ENCODE measurements at regions not wholly inside any gene's neighbourhood (a gene's known extent, or its start where the extent isn't known, plus 50 kb on each side); places are given as distances from the start of the nearest gene placed in this dataset.

DNA sequence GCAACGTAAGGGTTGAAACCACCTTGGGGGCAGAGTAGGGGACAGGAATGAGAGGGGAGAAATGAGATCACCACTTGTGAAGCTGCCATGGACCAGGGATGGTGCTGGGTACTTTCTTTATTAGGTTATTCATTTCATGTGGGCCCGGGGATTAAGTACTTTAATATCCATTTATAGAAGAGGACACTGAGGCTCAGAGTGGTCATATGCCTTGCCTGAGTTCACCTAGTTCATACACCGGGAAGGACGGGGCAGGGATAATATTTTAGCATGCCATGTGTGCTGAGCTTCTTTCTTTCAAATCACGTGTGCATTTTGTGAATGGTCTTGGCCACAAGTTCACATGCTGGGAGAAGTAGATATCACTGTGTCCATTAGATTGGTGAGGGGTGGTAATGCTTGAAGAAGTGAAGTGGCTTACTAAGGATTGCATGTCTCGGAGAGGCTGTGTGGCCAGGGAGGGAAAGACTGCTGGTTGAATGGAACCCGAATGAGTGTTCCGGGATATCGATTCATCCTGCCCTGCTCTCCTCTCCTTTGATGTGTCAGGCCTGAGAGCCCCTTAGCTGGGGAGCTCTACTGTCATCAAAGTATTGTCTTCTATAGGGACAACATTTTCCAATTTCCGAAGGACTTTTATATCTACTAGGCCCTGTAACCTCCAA is 187.1 kb downstream of the MYCN start:
- no peak for DNase-seq

DNA sequence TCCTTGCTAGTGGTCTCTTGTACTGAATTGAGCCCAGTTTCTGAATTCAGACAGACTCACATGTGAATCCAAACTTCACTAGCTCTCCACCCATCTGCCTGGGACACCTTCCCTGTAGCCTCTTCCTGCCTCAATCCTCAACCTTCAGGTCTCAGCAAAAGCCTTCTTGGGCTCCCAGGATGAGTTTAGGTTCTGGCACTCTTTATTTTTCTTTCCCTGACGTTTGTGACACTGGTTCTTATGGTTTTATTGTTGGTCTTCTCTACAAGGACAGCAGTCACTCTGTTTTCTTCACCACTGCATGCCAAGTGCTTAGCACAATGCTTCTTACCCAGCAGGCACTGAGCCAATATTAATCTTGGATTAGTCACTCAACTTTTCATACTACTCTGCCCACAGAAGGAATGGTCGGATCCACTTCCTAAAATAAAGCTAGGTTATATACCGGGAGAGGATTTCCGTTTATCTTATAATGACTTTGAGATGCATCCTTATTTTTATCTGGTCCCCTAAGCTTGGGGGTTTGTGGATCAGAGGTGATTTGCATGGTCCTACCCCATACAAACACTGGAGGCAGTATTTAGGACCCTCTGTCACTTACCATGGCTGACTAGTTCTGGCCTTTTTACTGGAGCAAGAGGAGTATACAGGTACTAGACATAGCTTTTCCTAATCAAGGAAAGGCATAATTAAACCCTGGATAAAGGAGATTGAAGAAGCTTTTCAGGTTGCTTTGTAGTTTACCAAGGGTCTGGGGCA is 186.3 kb downstream of the MYCN start:
- DNase-seq = no peak

DNA sequence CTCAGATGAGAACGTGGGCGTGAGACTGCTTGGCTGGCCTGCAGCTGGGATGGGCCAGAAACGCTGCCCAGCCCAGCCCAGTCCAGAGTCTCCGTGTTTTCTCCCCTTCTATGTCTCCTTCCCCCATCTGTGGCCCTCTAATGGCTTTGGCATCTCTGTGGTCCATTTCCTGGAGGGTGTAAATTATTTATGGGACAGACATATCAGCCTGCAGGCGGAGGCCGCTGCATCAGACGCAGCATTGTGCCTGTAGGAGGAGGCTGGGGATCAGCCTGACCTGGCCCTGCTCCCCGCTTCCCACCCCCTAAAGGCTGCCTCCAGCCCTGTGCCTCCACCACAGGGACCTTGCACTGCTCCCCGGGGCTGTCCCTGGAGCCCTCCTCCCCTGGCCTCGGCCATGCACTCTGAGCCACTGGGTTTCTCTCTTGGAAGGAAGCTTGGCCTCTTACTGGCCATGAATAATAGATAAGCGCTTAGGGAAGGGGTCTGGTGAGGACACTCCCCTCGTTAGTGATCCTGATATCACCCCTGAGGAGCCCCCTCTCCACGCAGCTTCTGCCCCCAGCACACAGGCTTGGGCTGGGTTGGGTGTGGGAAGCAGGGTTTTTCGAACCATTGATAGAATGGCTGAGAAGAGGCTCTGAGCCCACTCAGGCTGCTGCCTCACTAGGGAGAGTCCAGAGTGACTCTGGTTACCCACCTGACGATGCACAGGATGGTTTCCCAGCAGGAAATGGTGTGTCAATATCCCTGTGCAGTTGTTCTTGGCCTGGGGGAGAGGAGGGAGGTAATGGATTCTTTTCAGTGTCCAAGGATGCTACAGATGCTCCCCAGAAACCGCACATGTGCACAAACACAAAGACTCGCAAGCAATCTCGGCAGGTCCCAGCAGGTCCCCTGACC is 185.5 kb downstream of the MYCN start:
- DNase-seq = no peak

DNA sequence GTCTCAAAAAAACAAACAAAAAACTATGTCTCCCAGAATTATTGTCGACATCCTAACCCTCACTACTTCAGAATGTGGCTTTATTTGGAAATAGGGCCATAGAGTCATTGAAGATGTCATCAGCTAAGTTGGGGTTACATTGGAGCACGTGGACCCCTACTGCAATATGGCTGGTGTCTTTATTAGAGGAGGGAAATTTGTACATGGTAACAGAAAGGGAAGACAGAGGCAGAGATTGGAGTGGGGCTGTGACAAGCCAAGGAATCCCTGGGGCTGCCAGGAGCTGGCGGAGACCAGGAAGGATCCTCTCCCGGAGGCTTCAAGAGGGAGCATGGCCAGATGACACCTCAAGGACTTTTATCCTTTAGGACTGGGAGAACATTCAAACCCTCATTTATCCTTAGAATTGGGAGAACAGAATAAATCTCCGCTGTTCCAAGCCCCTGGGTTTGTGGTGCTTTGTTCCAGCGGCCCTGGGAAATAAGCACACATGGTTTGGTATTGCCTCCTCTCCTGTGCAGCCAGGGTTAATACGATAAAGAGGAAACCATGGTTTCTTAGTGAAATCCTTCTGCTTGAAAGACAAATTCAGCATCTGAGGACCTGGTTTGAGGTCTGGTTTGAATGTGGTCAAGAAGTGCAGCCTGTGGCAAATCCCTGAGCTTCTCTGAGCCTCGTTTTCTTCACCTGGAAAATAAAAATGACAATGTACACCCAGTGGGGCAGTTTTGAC is 184.7 kb downstream of the MYCN start:
- DNase-seq = no peak

DNA sequence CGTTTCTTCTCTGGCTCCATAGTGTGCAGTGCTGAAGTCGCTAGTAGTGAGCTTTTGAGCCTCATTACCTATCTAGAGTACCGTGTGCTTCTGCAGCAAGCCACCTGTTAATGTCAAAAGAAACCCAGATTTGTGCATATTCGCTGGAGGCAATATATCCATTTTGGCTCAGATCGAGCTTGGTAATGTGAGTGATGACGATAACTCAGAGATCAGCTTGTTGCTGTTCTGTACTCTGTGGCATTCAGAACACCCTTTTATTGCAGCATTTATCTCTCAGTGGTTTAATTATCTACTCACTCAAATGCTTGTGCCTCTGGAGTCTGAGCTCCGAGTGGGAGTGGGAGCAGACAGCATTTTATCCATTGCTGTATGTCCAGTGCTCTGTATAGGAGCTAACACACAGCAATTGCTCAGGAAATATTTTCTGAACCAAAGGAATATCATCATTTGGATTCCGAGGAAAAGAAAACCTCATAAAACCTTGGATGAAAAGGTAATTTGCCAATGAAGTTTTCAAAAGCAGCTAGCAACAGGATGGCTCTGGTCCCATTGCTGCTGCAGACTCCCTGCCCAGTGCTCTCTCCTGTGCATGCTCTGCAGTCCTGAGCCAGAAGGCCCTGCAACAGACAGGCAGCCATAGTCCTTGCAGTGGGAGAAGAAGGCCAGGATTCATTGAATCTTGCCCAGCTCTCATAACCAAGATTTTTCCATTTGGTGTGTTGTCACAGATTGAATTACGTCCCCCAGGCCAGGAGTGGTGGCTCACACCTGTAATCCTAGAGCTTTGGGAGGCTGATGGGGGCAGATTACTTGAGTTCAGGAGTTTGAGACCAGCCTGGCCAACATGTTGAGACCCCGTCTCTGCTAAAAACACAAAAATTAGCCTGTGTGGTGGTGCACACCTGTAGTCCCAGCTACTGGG is 183.8 kb downstream of the MYCN start:
- no peak for DNase-seq

DNA sequence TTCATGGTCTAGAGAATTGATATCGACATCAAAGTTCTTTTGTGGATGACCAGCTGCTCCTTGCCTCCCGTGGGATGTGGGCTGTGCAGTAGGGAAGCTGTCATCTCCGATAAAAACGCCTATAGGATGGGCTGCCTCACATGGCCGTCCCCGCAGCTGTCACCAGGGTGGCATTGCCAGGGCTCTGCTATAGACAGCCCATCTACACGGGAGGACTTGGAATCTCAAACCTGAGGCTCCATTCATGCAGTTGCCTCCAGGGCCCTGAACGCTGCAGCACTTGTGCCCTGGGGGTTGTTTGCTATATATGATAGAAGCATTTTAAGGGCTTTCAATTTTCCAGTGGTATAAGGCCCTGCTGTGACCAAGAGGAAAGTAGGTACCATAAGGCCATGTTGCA is 183.1 kb downstream of the MYCN start:
- DNase-seq = no peak

DNA sequence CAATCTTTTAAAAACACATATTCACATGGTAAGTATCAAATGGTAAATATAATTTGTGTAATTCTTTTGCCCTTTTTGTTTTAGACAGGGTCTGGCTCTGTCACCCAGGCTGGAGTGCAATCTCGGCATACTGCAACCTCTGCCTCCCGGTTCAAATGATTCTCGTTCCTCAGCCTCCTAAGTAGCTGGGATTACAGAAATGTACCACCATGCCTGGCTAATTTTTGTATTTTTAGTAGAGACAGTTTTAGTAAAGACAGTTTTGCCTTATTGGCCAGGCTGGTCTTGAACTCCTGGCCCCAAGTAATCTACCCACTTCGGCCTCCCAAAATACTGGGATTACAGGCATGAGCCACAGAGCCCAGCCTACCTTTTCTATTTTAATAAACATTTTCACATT is 182.2 kb downstream of the MYCN start:
- no peak for DNase-seq

DNA sequence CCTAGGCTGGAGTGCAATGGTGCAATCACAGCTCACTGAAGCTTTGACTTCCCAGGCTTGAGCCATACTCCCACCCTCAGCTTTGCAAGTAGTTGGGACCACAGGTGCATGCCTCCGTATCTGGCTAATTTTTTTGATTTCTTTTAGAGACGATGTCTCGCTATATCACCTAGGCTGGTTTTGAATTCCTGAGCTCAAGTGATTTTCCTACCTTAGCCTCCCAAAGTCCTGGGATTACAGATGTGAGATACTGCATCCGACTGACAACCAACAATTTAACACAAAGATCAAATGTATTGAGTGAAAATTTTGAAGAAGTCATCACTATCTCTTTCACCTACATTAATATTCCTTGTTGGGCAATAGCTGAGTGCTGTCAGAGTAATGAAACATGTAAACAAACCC is 181.6 kb downstream of the MYCN start:
- DNase-seq = no peak

DNA sequence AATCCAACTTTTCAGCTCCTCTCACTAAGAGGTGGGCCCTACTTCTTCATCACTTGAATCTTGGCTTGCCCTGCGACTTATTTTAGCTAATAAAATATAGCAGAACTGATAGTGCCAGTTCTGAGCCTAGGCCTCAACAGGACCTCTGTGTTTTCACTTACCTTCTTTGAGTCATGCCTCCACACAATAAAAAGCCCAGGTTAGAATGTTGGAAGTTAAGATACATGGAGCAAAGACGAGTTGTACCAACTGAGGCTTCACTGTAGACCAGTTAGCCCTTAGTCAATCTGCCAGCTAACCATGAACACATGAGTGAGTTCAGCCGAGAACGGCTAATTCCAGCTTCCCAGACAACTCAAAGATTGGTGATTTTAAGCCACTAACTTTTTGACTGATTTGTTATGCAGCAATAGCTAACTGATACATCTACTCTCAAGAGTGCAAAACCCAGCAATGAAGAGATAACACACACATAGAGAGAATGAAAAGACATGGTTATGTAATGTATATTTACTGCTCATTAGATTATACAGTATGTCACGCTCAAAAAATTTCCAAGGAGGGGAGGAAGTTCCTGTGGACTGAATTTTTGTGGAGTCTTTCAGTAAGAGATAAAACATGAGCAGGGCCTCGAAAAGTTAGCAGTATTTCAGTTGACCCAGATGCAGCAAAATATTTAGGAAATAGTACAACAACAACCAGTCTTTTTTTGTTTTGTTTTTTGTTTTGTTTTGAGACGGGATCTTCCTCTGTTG is 181.1 kb downstream of the MYCN start:
- no peak for DNase-seq

DNA sequence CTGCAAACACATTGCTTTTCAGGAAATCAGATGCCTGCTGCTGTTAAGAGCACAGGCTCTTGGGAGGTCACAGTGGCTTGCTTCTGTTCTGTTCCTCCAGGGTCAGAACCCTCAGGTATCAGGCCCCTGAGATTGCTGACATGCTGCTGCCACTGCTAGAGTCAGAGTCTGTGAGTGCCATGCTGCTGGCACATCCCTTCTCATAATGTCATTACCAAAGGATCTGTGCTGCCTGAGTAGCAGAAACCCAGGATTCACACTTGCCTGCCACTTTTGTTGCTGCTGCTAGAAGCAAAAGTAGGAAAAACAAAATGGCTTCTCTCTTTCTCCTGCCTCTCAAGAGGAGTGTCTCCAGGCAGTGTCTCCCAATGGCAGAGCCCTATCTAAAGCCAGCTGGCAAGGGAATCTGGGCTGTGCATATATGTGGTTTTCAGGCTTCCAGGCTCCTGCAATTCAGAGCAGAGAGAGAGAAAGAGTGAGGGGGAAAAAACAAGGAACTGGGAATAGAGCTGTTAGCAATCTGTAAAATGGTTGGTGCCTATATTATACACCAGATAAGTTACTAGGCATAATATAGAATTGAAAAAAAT is 180.3 kb downstream of the MYCN start:
- DNase-seq = no peak

DNA sequence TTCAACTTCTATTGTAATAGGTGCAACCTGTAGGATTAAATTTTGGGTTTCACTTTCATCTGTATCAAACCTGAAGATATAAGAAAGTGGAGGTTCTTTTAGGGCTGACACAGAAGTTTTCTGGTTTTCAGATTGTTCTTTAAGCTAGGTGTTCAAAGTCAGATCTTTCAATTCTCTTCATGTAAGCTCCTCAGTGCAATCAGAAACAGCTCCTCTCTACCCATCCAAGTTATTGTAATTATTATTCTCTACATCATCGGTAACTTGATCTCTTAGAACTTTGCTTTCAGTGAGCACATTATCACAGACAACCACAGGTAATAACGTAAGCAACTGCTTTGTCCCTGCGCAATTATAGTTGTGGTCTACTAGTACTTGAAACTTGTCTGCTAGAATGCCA is 179.4 kb downstream of the MYCN start:
- no peak for DNase-seq

DNA sequence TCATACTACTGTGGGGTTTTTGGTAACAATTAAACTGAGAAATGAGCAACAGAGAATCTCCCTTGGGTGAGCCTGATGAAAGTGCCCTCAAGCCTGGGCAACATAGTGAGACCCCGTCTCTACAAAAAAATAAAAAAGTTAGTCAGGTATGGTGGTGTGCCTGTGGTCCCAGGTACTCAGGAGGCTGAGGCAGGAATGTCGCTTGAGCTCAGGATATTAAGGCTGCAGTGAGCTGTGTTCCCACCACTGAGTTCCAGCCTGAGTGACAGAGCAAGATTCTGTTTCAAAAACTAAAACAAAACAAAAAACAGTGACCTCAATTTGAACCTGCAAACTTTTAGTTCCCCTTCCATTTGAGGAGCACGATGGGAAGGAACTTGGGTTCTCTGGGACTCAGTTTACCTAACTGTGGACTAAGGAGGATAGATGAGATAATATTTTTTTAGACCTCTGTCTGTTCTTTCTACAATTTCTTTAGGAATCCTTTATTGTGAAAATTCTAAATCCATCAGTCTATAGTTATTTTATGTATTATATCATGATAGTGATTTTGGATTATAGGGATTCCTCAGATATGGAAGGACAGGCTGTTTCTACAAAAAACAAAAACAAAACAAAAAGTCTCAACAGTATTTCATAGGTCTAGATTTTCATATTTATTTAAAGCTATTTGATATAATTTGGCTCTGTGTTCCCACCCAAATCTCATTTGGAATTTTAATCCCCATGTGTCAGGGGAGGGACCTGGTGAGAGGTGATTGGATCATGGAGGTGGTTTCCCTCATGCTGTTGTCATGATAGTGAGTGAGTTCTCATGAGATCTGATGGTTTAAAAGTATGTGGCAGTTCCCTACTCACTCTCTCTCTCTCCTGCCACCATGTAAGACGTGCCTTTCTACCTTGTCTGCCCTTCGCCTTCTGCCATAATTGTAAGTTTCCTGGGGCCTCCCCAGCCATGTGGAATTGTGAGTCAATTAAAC is 178.6 kb downstream of the MYCN start:
- no peak for DNase-seq

DNA sequence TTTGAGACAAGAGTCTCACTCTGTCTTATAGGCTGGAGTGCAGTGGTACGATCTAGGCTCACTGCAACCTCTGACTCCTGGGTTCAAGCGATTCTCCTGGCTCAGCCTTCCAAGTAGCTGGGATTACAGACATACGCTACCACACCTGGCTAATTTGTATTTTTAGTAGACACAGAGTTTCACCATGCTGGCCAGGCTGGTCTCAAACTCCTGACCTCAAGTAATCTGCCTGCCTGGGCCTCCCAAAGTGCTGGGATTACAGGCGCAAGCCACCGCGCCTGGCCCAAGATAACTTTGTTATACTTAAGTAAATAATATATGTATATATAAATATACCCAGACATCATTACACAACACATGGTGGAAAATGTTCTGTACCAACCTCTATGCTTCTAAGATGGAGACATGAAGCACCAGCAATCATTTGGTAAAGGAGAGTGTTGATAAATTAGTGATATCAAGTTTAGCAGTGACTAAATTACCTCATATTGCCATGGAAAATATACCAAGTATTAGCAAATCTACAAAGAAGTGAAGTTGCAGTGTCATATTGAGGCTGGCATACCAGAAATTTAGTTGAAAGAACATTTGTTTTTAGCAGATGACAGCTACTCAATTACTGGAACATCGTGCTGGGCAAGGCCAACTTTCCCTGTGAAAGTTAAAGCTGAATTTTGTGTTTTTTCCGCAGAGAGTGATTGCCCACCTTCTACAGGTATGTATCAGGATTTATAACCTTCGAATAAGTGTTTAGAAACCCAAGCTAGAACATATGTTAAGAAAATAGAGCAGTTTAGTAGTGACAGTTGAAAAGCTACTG is 177.7 kb downstream of the MYCN start:
- DNase-seq = no peak

DNA sequence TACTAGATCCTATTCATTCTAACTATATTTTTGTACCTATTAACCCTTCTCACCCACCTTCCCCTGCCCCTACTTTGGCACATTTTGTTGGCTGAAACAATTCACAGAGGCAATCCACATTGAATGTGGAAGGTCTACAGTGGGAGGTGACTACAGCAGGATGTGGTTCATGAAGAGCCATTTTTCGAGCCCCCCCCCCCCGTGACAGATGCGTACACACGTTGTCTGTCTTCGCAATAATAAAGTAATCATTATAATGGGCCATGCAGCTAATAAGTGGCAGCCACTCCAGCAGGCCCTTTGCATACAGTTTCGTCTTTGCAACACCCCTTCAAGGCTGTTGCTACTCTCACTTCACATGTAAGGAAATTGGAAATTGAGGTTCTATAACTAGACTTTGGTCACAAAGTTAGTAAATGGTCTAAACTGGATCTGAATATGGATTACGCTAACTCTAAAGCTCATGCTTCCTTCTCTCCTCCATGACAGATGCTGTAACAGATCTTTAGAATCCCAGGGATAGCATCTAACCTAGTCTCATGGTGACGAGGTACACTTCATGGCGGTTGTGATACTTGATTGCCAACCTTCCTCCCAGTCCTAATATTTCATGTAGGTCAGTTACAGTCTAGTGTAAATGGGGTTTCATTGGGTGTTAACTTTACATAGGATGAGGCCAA is 176.8 kb downstream of the MYCN start:
- DNase-seq = no peak

DNA sequence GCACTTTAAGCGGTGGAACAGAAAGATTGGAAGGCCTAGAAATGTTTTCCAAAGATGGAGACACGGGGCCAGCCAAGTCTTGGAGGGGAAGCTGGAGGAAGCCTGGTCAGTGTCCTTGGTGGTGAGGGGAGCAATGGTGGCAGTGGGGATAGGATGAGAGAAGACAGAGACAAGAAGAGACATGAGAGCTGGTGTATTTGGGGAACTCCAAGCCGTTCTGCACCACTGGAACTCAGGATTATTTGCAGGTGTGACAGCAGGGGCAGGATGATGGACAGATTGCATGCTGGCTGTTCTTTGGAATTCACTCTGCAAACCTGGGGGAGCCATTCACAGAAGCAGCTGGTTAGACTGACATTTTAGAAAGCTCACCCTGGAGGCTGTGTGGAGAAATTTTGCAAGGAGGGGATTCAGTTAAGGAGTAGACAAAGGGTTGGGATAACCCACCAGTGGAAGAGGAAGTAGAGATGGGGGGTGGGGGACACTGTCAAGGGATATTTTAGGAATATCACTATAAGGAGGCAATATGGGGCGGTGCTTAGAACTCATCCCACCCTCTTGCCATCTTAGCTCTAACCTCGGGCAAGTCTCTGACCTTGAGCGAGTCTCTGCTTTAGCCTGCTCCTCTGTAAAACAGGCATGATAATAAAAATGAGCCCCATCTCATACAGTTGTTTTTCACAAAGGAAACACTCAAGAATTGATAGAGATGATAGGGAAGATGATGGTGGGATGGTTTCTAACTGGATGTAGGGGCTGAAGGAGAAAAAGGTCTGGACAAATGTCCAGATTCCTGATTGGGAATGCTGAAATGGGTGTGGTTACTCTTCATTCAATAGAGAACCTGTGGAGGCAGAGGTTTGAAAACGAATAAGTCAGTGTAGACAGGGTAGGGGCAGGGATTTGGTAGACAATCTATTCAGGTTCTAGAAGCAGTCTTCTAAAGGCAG is 175.8 kb downstream of the MYCN start:
- DNase-seq = no peak

DNA sequence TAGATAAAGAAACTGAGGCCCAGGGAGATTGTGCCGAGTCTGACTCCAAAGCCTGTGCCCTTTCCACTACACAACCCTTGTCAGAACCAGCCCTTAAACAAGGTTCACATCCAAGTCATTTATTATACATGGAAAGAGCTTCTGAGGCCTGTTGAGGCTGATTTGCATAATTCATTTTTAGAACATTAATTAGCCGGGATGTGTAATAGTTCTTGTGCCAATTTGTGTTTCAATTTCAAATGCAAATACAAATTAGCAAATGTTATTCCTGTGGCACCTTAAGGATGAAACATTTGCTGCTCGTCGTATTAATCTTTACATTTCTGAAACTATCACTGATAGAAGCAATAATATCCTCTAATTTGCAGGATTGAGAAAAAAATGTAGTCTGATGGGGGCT is 174.9 kb downstream of the MYCN start:
- no peak for DNase-seq
